Coronary artery (tissue), 2 donors: ENCODE measurements at regions not wholly inside any gene's neighbourhood (a gene's known extent, or its start where the extent isn't known, plus 50 kb on each side); places are given as distances from the start of the nearest gene placed in this dataset.

Source experiments
- DNase-seq: peaks from one replicate; pipeline ENCODE4 v3.0.0-alpha.2; 2017; ENCODE audit warnings: low spot score
- H3K27ac ChIP-seq, 2 donors: fragments of 200-600 bp; sonication (generic); one replicate each; pipeline ENCODE4 v1.5.1; 2016 to 2019
- H3K4me3 ChIP-seq: fragments of 200-600 bp; sonication (generic); 2 replicates; pipeline ENCODE4 v1.5.1; 2016; ENCODE audit warnings: mild to moderate bottlenecking, moderate library complexity
- TF ChIP-seq, protein P1 (sequence below): fragments of 200-600 bp; sonication (generic); IDR thresholded peaks from one replicate; pipeline ENCODE4 v1.5.1; 2019; ENCODE audit warnings: antibody characterized with exemption

DNA sequence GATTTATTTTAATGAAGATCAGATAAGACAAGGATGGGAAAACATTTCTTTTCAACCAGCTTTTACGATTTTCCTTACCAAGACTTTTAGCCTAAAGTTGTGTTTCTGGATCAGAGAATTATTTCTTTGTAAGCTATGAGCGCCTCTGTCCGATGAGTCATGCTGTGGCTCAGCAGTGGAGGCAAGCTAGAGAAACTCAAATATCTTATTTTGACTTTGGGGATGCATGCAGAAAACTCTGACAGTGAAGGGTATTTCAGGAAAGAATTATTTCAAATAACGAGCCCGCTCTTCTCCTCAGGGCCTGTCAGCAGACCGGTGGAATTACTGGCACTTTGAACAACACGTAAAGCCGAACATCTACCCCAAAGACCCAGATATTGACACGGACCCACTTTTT, 77.9 kb upstream of the OR5AK2 start:
- no peak for DNase-seq
- TF ChIP-seq, protein P1, sequence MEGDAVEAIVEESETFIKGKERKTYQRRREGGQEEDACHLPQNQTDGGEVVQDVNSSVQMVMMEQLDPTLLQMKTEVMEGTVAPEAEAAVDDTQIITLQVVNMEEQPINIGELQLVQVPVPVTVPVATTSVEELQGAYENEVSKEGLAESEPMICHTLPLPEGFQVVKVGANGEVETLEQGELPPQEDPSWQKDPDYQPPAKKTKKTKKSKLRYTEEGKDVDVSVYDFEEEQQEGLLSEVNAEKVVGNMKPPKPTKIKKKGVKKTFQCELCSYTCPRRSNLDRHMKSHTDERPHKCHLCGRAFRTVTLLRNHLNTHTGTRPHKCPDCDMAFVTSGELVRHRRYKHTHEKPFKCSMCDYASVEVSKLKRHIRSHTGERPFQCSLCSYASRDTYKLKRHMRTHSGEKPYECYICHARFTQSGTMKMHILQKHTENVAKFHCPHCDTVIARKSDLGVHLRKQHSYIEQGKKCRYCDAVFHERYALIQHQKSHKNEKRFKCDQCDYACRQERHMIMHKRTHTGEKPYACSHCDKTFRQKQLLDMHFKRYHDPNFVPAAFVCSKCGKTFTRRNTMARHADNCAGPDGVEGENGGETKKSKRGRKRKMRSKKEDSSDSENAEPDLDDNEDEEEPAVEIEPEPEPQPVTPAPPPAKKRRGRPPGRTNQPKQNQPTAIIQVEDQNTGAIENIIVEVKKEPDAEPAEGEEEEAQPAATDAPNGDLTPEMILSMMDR, result no peak
- H3K27ac ChIP-seq, result no peak overlapping the region
- no peak overlapping the region for H3K4me3 ChIP-seq

DNA sequence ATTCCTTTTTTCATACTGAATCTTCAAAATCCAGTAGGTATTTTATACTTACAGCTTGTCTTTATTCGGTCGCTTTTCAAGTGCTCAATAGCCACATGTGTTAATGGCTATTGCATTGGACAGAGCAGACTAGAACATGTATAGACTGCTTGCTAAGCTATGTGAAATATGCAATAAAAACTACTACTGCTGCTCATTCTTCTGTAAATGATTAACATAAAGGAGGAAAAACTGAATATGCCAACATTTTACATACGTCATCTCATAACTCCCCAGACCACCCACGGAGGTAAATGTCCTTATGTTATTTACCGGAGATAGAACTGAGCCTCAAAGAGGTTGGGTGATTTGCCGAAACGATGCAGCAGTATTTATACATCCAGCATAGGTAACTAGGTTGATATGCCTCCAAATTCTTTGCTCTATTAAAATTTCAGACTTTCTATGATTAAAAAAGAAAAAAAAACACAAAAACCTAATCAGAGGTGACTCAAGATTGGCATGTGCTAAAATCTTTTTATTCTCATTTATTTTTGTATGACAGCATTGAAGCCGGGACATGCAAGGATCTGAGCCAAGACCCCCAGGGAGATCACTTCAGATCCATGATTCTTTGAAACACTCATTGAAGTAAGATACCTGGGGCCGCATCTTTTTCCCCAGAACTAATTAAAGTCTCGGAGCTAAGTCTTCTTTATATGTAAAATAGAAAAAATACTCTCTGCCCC, 78.5 kb upstream of the OR5AK2 start:
- no peak for DNase-seq
- TF ChIP-seq, protein P1, result no peak

GRCh38 chr11:56909563-56909962, 79.2 kb upstream of the OR5AK2 start:
- TF ChIP-seq, protein P1, result no peak
- H3K4me3 ChIP-seq, result no peak overlapping the region
- DNase-seq, result no peak
- H3K27ac ChIP-seq, result no peak overlapping the region

More for the DNA sequence above, 78.5 kb upstream of the OR5AK2 start:
- Histone ChIP-seq H3K4me3 (no peak overlapping the region), H3K27ac (no peak overlapping the region)

DNA sequence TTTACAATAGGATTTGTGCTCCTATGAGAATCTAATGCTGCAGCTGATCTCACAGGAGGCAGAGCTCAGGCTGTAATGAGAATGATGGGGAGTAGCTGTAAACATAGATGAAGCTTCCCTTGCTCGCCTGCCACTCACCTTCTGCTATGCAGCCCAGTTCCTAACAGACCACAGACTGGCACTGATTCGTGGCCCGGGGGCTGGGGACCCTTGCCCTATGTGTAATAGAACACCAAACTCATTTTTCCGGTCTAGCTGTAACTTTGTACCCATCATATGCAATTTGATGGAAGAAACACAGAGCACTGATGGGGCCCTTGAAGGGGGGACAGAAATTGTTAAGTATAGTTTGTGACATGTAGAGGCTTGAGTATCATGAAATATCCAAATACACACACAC, 79.6 kb upstream of the OR5AK2 start:
- DNase-seq, result no peak
- H3K4me3 ChIP-seq, result no peak overlapping the region
- H3K27ac ChIP-seq, result no peak overlapping the region
- TF ChIP-seq, protein P1, result no peak

- DNase-seq, result no peak
- Histone ChIP-seq H3K4me3 (no peak overlapping the region), H3K27ac (no peak overlapping the region)
- TF ChIP-seq, protein P1, result no peak
These were observed 82.0 kb upstream of the OR5AK2 start for GRCh38 chr11:56906683-56907148.

DNA sequence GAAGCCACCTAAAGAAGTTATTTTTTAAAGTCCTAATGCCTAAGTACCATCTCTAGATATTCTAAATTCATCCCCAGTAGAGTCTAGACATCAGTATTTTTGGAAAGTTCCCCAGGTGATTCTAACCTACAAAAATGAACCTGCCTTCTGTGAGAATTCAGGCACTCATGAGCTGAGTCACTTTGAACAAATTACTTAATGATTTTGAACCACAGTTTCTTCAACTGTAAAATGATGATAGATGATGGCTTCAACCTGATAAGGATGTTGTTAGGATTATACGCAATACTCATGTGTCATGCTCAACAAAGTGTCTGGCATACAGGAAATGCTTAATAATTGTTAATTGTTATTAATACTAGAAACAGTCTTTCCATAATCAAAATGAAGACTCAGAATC, 82.8 kb upstream of the OR5AK2 start:
- no peak for DNase-seq
- Histone ChIP-seq H3K27ac (no peak overlapping the region), H3K4me3 (no peak overlapping the region)
- TF ChIP-seq, protein P1, result no peak

- DNase-seq, result no peak
- TF ChIP-seq, protein P1, result no peak
- no peak overlapping the region for H3K27ac ChIP-seq
- H3K4me3 ChIP-seq, result no peak overlapping the region
These were observed 83.3 kb upstream of the OR5AK2 start for GRCh38 chr11:56905442-56905841.
